ENCODE measurements at regions not wholly inside any gene's neighbourhood (a gene's known extent, or its start where the extent isn't known, plus 50 kb on each side); places are given as distances from the start of the nearest gene placed in this dataset.
A peak's percentile ranks its signal among the peaks of the same experiment; 100 is the strongest.
"Not testable (repeated sequence)": the region's sequence is repeated elsewhere in the genome, so short reads cannot be mapped to it uniquely, and the experiment has no call there.

- ATAC-seq (peak; percentile 69 to 99 (median 90)), DNase-seq (peak in 4 of 5 donors; percentile 25 to 51 (median 41))
- Histone ChIP-seq H3K27ac (no peak overlapping the region), H3K4me1 (peaks cover 0 to 5% (median 0%) of the 10 kb centered on the region in 12 donors), H3K27me3 (no peaks in the 10 kb centered on the region), H3K36me3 (no peaks in the 10 kb centered on the region), H3K4me3 (no peak overlapping the region), H3K9me3 (peaks cover 0 to 7% (median 0%) of the 10 kb centered on the region in 12 donors)
- no peak for TF ChIP-seq POLR2A (IDR thresholded peaks at IDR 0.05)
- TF ChIP-seq, protein P1, sequence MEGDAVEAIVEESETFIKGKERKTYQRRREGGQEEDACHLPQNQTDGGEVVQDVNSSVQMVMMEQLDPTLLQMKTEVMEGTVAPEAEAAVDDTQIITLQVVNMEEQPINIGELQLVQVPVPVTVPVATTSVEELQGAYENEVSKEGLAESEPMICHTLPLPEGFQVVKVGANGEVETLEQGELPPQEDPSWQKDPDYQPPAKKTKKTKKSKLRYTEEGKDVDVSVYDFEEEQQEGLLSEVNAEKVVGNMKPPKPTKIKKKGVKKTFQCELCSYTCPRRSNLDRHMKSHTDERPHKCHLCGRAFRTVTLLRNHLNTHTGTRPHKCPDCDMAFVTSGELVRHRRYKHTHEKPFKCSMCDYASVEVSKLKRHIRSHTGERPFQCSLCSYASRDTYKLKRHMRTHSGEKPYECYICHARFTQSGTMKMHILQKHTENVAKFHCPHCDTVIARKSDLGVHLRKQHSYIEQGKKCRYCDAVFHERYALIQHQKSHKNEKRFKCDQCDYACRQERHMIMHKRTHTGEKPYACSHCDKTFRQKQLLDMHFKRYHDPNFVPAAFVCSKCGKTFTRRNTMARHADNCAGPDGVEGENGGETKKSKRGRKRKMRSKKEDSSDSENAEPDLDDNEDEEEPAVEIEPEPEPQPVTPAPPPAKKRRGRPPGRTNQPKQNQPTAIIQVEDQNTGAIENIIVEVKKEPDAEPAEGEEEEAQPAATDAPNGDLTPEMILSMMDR (IDR thresholded peaks at IDR 0.05): no peak
- intact Hi-C loops (cut with DNase I): no loop called here
- WGBS, 4 donors: 35 to 51% (median 44%) methylated on average over 5 of the region's 5 CpGs
Measured at GRCh38 chr4:27429364-27429871, 568.8 kb downstream of the STIM2 start.

GRCh38 chr4:27442146-27442545, 581.5 kb downstream of the STIM2 start:
- ATAC-seq: no peak
- WGBS, 4 donors: 72 to 87% (median 75%) methylated on average over 1 of the region's 1 CpG
- TF ChIP-seq, protein P1 (IDR thresholded peaks at IDR 0.05): no peak
- no peak for TF ChIP-seq POLR2A (IDR thresholded peaks at IDR 0.05)

GRCh38 chr4:27442661-27443060, 582.0 kb downstream of the STIM2 start:
- H3K4me1 ChIP-seq; H3K4me3 ChIP-seq; H3K9me3 ChIP-seq; H3K27me3 ChIP-seq; ATAC-seq; intact Hi-C loops (cut with DNase I); DNase-seq; H3K27ac ChIP-seq; H3K36me3 ChIP-seq: not testable (repeated sequence)
- WGBS, 4 donors: 83 to 87% (median 85%) methylated on average over 4 of the region's 4 CpGs

More at GRCh38 chr4:27442146-27442545, 581.5 kb downstream of the STIM2 start:
- H3K27ac ChIP-seq: no peak overlapping the region
- H3K4me3 ChIP-seq: no peak overlapping the region
- H3K4me1 ChIP-seq: no peaks in the 10 kb centered on the region
- H3K36me3 ChIP-seq: no peaks in the 10 kb centered on the region
- DNase-seq: no peak
- H3K9me3 ChIP-seq: no peaks in the 10 kb centered on the region
- H3K27me3 ChIP-seq: no peaks in the 10 kb centered on the region
- intact Hi-C loops (cut with DNase I): no loop called here

- Histone ChIP-seq H3K36me3 (no peaks in the 10 kb centered on the region), H3K27me3 (no peaks in the 10 kb centered on the region), H3K27ac (no peak overlapping the region), H3K4me3 (no peak overlapping the region), H3K4me1 (no peaks in the 10 kb centered on the region), H3K9me3 (peaks cover 0 to 3% (median 0%) of the 10 kb centered on the region in 12 donors)
- DNase-seq (no peak), ATAC-seq (no peak)
- intact Hi-C loops (cut with DNase I): no loop called here
- TF ChIP-seq, protein P1 (IDR thresholded peaks at IDR 0.05): no peak
- TF ChIP-seq POLR2A (IDR thresholded peaks at IDR 0.05): no peak
- 77 to 95% (median 89%) methylated on average over 3 of the region's 3 CpGs for WGBS, 4 donors
Measured at GRCh38 chr4:27463816-27464215, 603.2 kb downstream of the STIM2 start.

DNA sequence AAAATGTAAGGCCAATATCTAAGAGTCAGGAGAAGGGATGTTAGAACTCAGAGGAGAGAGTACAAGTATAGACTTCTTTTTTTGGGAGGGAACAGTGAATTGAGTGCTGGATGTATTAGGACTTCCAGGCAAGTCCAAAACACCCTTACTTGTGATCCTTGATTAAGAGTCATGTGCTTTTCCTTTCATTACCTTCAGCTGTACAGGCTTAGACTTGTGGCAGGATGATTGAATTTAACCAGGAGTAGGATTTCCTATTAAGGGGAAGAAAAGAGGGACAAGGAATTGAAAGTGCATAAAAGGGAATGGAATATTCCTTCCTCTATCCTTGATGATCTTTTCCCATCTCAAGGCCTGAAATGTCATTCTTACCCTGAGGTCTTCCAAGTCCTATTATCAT, 606.7 kb downstream of the STIM2 start:
- H3K9me3 ChIP-seq: no peaks in the 10 kb centered on the region
- H3K27me3 ChIP-seq: no peaks in the 10 kb centered on the region
- intact Hi-C loops (cut with DNase I): no loop called here
- no peaks in the 10 kb centered on the region for H3K36me3 ChIP-seq
- no peak overlapping the region for H3K4me3 ChIP-seq
- TF ChIP-seq POLR2A (IDR thresholded peaks at IDR 0.05): no peak
- TF ChIP-seq, protein P1 (IDR thresholded peaks at IDR 0.05): no peak
- ATAC-seq (no peak), DNase-seq (no peak)
- no peak overlapping the region for H3K27ac ChIP-seq
- no peaks in the 10 kb centered on the region for H3K4me1 ChIP-seq

Measured in heart left ventricle (tissue), 16 donors.